ENCODE measurements at regions not wholly inside any gene's neighbourhood (a gene's known extent, or its start where the extent isn't known, plus 50 kb on each side); places are given as distances from the start of the nearest gene placed in this dataset.
"Not testable (repeated sequence)": the region's sequence is repeated elsewhere in the genome, so short reads cannot be mapped to it uniquely, and the experiment has no call there.

DNA sequence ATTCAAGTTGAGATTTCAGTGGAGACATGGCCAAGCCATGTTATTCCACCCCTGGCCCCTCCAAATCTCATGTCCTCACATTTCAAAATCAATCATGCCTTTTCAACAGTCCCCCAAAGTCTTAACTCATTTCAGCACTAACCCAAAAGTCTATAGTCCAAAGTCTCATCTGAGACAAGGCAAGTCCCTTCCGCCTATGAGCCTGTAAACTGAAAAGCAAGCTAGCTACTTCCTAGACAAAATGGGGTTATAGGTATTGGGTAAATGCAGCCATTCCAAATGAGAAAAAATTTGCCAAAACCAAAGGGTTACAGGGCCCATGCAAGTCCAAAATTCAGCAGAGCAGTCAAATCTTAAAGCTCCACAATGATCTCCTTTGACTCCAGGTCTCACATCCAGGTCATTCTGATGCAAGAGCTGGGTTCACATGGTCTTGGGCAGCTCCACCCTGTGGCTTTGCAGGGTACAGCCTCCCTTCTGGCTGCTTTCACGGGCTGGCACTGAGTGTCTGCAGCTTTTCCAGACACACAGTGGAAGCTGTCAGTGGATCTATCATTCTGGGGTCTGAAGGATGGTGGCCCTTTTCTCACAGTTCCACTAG, 95.7 kb downstream of the MTNR1B start:
- 67 to 81% methylated on average over 2 of the region's 2 CpGs for WGBS, 2 donors
- H3K4me1 ChIP-seq; H3K27me3 ChIP-seq; H3K27ac ChIP-seq; intact Hi-C loops (cut with DNase I); H3K36me3 ChIP-seq; ATAC-seq; H3K4me3 ChIP-seq; FAIRE-seq; H3K9me3 ChIP-seq: not testable (repeated sequence)
- TF ChIP-seq, protein P1, sequence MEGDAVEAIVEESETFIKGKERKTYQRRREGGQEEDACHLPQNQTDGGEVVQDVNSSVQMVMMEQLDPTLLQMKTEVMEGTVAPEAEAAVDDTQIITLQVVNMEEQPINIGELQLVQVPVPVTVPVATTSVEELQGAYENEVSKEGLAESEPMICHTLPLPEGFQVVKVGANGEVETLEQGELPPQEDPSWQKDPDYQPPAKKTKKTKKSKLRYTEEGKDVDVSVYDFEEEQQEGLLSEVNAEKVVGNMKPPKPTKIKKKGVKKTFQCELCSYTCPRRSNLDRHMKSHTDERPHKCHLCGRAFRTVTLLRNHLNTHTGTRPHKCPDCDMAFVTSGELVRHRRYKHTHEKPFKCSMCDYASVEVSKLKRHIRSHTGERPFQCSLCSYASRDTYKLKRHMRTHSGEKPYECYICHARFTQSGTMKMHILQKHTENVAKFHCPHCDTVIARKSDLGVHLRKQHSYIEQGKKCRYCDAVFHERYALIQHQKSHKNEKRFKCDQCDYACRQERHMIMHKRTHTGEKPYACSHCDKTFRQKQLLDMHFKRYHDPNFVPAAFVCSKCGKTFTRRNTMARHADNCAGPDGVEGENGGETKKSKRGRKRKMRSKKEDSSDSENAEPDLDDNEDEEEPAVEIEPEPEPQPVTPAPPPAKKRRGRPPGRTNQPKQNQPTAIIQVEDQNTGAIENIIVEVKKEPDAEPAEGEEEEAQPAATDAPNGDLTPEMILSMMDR (IDR thresholded peaks at IDR 0.05): peak in 1 of 4 donors; percentile 7
- DNase-seq: peak in 1 of 6 donors; percentile 27

DNA sequence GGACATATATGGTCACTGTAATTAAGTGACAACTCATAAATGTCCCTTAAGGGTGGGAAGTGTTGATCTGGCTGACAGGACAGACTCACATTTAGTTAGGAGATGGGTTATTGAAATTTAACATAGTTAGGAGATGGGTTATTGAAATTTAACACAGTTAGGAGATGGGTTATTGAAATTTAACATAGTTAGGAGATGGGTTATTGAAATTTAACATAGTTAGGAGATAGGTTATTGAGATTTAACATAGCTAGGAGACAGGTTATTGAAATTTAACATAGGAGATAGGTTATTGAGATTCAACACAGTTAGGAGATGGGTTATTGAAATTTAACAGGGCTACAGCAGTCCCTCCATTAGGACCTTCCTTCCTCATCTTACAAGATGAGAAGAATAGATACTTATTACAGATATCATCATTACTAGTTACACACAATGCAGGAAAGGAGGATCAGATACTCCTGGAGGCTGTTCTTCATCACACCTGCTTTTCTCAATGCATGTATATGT, 98.5 kb downstream of the MTNR1B start:
- no peak overlapping the region for H3K27ac ChIP-seq
- no peaks in the 10 kb centered on the region for H3K36me3 ChIP-seq
- intact Hi-C loops (cut with DNase I): no loop called here
- no peaks in the 10 kb centered on the region for H3K9me3 ChIP-seq
- DNase-seq (no peak), FAIRE-seq (no peak), ATAC-seq (no peak)
- no peak overlapping the region for H3K4me3 ChIP-seq
- H3K27me3 ChIP-seq: no peaks in the 10 kb centered on the region
- TF ChIP-seq, protein P1 (IDR thresholded peaks at IDR 0.05): no peak
- no peaks in the 10 kb centered on the region for H3K4me1 ChIP-seq

DNA sequence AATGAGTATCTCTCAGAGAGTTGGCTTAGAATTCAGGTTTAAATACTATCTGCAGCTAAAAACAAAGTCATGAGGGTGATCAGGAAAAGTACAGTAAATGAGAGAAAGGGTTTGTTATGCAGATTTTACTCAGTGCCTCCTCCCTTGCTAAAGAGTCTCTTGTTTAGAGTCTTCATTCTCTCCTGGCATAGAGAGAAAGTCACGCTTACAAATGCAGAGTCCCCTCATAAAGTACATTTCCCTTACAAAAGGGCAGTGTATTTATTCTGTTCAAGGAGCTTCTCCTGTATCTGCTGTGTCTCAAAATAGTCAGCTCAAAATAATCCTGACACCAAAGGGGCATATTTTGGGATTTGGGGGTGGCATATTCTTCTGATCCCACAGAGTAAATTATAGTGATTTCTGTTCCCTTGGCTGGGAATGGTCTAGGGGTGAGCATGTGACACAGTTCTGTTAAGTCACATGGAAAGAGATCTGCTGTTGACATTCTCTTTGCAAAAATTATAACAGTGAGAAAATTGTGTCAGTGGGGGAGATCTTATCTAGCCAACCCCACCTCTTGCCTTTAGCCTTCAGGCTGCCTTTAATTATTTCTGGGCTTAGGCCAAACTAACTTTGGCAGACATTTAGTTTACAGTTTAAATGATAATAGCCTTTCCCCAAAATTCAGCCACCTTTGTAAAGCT, 102.9 kb downstream of the MTNR1B start:
- no peaks in the 10 kb centered on the region for H3K36me3 ChIP-seq
- 96% methylated on average over 1 of the region's 1 CpG for WGBS, 2 donors
- intact Hi-C loops (cut with DNase I): no loop called here
- H3K4me1 ChIP-seq: no peaks in the 10 kb centered on the region
- no peaks in the 10 kb centered on the region for H3K27me3 ChIP-seq
- no peaks in the 10 kb centered on the region for H3K9me3 ChIP-seq
- DNase-seq (no peak), FAIRE-seq (no peak), ATAC-seq (peak in 1 of 4 donors; percentile 37)
- no peak overlapping the region for H3K4me3 ChIP-seq
- H3K27ac ChIP-seq: no peak overlapping the region
- TF ChIP-seq, protein P1 (IDR thresholded peaks at IDR 0.05): no peak

DNA sequence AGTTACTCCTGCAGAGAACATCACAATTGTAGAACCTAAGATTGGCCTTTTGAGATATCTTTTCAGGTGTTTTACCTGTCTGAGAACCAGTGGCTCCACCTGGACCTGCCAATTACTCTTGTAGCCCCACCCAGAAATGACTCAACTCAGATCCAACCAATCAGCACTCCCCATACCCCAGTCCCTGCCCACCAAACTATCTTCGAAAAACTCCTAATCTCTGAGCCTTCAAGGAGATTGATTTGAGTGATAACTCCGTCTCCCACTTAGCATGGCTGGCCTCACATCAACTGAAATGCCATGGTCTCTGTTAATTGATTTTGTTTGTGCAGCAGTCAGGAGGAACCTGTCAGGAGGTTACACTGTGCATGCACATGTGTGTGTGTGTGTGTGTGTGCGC, 103.6 kb downstream of the MTNR1B start:
- H3K27ac ChIP-seq: no peak overlapping the region
- H3K4me1 ChIP-seq: no peaks in the 10 kb centered on the region
- TF ChIP-seq, protein P1 (IDR thresholded peaks at IDR 0.05): no peak
- H3K27me3 ChIP-seq: no peaks in the 10 kb centered on the region
- DNase-seq (no peak), FAIRE-seq (no peak), ATAC-seq (no peak)
- intact Hi-C loops (cut with DNase I): no loop called here
- no peaks in the 10 kb centered on the region for H3K36me3 ChIP-seq
- whole genome bisulfite sequencing, 2 donors: 51 to 62% methylated on average over 3 of the region's 3 CpGs
- no peaks in the 10 kb centered on the region for H3K9me3 ChIP-seq
- no peak overlapping the region for H3K4me3 ChIP-seq

Data from pancreas (tissue), 10 donors.